ENCODE measurements at regions not wholly inside any gene's neighbourhood (a gene's known extent, or its start where the extent isn't known, plus 50 kb on each side); places are given as distances from the start of the nearest gene placed in this dataset.

- TF ChIP-seq CTCF (IDR thresholded peaks at IDR 0.05; ENCODE audit: borderline replicate concordance, extremely low read depth, low read length, poor library complexity, severe bottlenecking): no peak
- no peak for TF ChIP-seq EZH2 (IDR thresholded peaks at IDR 0.05; ENCODE audit: borderline replicate concordance, low read depth, low read length, severe bottlenecking)
Measured at GRCh38 chr12:102301547-102301946, 103.9 kb upstream of the PMCH start.

Data from DND-41 (cell line).